ENCODE measurements at regions not wholly inside any gene's neighbourhood (a gene's known extent, or its start where the extent isn't known, plus 50 kb on each side); places are given as distances from the start of the nearest gene placed in this dataset.
"Not testable (repeated sequence)": the region's sequence is repeated elsewhere in the genome, so short reads cannot be mapped to it uniquely, and the experiment has no call there.

- no peak for ATAC-seq
Observed at GRCh38 chr11:95432714-95433503, 201.9 kb upstream of the SESN3 start.

- no peak for ATAC-seq
Observed at GRCh38 chr11:95429376-95429907, 198.4 kb upstream of the SESN3 start.

DNA sequence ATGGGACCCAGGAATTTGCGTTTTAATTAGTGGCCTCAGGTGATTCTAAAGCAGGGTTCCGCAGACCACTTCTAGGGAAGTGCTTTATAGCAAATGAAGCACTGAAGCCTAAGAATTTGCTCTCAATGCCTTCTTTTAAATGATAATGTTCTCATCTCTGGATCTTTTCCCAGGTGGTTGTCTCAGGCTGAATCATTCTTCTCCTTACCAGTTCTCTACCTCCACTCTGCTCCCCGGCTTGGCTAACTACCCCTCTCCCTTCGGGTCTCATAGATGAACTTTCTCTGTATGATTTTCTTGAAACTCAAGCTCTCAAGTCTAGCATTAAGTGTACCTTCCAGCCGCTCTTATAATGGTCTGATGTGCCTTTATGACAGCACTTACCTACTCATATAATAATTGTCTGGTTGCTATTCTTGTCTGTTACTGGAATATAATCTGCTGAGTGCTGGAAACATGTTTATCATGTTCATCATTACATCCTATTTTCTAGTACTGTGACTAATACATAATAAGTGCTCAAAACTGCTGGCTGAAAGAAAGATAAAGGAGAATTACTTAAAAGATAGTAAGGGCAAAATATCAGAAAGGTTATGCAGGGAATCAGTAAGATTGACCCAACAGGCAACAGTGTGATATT lies 195.9 kb upstream of the SESN3 start:
- no peak for ATAC-seq

DNA sequence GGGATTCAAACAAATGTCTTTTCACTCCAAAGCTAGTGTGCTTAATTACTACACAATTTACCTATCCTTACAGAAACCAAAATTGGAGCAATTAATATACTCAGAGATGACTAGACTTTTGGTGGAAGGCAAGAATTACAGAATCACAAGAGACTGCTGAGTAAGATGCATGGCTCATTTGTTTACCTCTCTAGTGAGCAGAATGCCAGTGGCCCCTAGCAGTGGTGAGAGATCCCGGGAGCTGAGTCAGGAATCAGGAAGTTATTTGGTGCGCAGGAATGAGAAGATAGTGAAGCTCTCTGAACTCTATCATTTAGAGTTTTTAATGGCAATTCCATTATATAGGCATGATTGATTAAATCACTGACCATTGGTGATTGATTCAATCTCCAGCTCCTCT lies 188.9 kb upstream of the SESN3 start:
- peak; percentile 70 for ATAC-seq

DNA sequence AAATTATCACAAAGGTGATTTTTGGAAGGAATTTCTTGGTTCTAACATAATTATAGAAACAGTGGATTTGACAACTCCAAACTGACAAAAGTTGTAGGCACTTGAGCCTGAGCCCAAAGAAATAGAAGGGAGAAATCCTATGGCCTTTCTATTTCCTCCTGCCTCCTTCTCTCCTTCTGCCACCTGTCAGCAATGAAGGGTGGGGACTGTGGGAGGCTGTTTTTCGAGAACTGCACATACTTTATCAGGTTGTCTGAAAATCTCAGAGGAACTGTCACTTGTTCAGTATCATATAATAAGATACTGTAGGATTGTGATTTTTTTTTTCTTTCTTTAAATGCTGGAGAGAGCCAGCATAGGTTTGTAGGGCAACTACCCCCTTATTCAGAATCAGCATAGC lies 187.9 kb upstream of the SESN3 start:
- no peak for ATAC-seq

DNA sequence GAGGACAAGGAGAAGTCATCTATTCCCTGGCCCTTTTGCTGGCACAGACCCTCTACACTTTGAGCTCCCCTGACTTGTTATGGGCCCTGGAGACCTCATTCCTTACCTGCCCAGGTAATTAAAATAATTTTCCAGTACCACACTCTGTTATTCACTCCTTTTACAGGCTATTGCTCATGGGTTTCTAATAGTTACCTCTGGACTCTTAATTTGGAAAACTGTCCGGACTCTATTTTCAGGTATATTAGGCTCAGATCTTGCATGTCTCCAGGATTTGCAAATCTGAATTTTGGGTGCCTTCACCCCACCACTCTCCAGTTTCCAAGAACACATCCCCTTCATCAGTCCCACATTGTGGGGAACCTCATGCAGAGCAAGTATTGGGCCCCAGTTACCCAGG lies 186.8 kb upstream of the SESN3 start:
- no peak for ATAC-seq

DNA sequence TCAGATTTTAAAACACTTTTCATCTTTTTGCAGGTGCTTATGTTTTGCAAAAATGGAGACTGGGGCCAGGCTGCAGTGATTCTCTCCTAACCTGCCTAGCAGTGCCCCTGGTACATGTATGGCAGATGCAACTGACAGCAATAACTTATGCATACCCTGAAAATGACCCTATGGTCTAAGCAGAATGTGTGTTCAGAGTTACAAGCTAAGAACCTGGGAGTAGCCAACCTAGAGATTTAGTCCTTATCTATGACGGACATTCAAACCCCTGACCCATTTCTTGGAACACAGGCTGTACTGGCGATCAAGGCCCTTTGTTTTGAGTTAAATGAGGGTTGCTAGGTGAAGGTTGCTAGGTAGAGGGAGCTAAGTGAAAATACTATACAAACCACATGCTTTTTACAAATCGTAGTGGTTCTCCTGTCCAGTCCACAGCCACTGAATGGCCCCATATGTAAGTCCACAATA lies 184.9 kb upstream of the SESN3 start:
- no peak for ATAC-seq

DNA sequence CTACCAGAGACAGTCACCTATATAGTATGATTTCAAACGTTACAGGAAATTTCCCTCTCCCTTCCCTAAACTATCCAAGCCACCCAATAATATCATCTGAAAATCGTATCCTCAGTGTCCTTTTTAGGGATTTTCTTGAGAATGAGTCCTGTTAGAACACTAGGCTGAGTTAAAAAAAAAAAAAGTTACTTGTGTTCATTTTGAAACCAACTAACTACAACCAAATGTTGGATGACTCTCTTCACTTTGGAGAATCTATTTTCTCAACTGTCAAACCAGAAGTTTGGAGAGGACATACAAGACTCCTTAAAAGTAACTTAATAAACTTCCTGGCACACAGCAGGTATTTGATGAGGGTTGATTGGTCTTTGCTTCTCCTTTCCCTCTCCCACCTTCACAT lies 183.2 kb upstream of the SESN3 start:
- no peak for ATAC-seq

DNA sequence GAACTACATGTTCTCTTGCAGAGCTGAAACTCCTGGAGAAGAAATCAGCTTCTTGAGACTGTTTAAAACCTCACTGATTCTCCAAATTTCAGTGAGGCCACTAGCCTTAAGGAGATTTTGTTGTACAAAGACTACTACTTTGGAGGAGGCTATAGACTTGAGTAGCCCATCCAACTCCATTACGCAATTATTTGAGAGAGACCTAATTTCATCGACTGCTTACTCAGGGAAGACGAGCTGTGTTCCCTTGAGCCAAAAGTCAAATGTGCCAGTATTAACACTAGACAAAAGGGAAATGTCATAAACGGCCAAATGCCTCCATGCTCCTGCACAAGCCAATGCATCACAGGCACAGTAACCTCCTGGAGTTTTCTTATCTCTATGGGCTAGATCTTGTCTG lies 182.8 kb upstream of the SESN3 start:
- ATAC-seq, result no peak

DNA sequence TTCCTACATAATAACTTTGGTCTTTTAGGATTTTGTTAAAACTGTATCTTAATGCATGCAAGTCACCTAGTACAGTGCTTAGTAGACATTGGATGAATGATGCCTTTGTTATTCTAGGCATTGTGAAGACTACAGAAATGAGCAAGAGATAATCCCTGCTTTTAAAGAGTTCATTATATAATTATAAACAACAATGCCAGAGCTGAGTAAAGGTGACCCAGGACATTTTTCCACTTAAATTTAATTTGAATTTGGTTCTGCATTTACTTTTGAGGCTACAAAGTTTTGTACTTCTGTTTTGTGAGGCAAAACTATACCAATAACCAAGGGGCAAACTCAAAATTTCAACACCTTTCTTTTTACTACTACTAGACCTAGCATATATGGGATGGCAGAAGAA lies 182.0 kb upstream of the SESN3 start:
- peak; percentile 45 for ATAC-seq

GRCh38 chr11:95412074-95412473 lies 181.1 kb upstream of the SESN3 start:
- ATAC-seq, result peak; percentile 84

DNA sequence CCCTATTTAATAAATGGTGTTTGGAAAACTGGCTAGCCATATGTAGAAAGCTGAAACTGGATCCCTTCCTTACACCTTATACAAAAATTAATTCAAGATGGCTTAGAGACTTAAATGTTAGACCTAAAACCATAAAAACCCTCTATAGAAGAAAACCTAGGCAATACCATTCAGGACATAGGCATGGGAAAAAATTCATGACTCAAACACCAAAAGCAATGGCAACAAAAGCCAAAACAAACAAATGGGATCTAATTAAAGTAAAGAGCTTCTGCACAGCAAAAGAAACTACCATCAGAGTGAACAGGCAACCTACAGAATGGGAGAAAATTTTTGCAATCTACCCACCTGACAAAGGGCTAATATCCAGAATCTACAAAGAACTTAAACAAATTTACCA lies 179.7 kb upstream of the SESN3 start:
- ATAC-seq, result not testable (repeated sequence)

GRCh38 chr11:95406271-95406670 lies 175.3 kb upstream of the SESN3 start:
- no peak for ATAC-seq

DNA sequence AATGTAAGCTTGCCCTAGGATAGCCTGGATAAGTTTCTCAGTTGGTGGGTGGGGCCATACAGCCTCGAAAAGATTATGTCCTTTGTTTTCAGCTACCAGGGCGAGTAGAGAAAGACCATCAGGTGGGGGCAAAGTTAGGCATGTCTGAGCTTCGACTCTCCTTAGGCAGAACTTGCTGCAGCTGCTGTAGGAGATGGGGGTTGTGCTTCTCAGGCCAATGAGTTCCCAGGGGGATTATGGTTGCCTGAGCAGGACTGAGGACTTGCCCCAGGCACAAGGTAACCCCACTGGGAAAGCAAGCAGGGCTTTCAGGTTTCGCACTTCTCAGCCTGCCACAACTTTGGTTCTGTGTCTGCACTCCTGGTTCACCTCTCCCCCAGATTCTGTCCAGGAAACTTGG lies 173.4 kb upstream of the SESN3 start:
- peak; percentile 87 for ATAC-seq

DNA sequence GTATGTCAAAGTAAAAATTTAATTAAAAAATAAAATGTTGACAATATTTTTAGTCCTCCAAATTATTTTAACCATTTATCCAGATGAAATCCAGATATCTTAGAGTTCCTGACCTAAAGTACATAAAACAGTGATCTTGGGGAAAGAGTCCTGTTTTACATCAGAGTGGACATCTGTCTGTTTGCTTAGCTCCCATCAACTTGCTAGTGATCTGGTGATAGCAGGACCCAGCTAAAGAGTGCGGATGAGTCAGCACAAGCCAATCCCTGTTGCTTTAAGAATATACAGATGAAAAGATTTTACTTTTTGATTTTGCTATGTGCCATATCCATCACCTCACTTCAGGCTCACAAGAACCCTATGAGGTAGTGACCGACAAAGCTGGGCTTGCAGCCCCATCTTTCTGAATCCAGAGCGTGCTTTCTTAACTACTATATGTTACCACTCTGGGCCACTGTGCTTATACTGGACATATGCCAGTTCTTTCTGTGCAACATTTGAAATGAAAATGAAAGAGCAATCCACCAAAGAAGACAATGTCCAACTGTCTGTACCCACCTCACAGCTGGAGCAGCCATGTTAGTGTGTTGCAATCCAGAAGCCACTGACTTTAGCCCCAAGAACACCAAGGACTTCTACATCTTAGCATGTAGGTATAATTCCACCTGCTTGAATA lies 167.6 kb upstream of the SESN3 start:
- no peak for ATAC-seq

DNA sequence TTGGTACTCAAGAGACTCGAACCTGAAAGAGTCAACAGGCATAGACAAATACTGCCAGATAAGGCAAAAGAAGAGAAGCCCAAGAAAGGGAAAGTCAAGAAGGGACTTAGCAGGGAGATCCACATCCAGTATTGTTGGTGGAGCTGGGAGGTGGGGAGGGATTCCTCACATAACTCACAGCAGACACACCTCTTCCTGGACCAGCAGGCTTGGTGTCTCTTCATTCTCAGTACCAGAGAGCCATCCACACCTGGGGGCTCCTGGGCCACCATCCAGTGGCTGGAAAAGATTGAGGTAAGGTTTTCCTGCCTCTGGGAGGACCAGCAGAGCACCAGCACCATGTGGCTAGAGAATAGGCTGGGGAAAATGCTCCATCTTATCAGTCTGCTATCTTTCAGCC lies 161.6 kb upstream of the SESN3 start:
- ATAC-seq, result no peak

GRCh38 chr11:95389427-95389826 lies 158.4 kb upstream of the SESN3 start:
- ATAC-seq, result no peak

- no peak for ATAC-seq
Observed at GRCh38 chr11:95388086-95388485, 157.1 kb upstream of the SESN3 start.

- no peak for ATAC-seq
Observed at GRCh38 chr11:95387325-95387724, 156.3 kb upstream of the SESN3 start.

DNA sequence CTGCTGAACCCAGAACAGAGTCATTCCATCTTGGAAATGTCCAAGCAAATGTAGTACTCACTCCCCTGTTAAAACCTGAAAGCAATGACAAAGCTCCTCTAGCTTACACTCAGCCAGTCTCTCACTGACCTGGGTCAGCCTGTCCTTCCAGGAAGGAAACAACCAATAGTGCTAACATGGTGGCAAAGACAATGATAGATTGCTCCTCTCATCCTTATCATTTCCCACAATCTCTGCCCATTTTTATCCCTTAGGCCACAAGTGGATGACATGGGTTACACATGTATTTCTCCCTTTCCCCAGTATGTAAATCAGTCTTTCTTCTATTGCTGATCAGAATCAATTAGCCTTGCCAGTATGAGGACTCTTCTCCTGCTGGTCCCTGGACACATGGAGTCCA lies 154.6 kb upstream of the SESN3 start:
- no peak for ATAC-seq

DNA sequence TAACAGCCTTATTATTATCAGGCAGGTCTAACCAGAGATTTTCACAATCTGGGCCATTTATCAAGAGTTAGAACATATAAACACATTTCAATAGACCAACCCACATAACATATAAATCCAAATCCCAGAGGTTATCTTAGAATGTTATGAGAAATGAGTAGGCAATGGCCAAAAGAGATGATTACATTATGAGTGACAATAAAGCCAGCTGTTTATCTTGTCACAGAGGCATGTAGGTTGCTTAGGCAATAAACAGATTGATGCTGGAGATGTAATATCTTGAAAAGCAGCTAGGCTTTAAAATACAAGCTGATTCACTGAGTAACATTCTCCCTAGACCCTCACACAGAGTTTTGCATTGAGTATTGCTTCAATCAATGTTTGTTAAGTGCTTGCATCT lies 148.5 kb upstream of the SESN3 start:
- ATAC-seq, result no peak

DNA sequence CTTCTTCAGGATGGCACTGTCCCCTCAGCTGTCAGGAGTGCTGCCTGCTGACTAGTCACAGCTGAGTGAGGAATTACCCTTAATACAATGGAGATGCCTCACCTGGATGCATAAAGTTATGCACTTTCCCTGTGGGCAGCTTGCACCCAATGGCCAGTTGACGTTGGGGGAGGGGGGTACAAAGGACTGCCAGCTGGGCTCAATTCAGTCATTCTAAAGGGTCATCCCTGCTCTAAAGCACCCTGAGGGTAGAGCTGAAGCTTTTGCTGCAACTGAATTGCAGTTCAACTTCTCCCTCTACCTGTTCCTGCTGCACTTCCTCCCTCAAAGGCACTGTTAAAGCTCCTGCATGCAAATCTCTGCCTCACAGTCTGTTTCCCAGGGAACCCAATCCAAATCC lies 147.8 kb upstream of the SESN3 start:
- no peak for ATAC-seq

- no peak for ATAC-seq
Observed at GRCh38 chr11:95378111-95378510, 147.1 kb upstream of the SESN3 start.

DNA sequence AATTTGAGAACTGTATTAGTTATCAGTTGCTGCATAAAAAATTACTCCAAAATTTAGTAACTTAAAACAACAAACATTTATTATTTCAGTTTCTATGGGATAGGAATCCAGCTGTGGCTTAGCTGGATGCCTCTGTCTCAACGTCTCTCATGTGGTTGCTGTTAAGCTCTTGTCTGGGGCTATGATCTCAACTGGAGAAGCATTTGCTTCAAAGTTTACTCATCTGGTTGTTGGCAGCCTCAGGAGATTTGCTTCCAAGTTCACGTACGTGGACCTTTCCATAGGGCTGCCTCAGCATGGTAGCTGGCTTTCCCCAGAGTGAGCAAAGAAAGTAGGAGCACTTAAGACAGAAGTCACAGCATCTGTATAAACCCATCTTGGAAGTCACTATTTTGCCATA lies 144.9 kb upstream of the SESN3 start:
- ATAC-seq, result no peak

Data from esophagus mucosa (tissue), 1 donor.